ENCODE measurements at regions not wholly inside any gene's neighbourhood (a gene's known extent, or its start where the extent isn't known, plus 50 kb on each side); places are given as distances from the start of the nearest gene placed in this dataset.
"Not testable (repeated sequence)": the region's sequence is repeated elsewhere in the genome, so short reads cannot be mapped to it uniquely, and the experiment has no call there.

GRCh38 chr6:84565718-84566117, 198.7 kb downstream of the TBX18 start:
- TF ChIP-seq ZBTB33 (IDR thresholded peaks at IDR 0.05; ENCODE audit: borderline replicate concordance, low read depth); EZH2phosphoT487 (IDR thresholded peaks at IDR 0.05; ENCODE audit: borderline replicate concordance, low read depth); CTCF (IDR thresholded peaks at IDR 0.05); RAD21 (IDR thresholded peaks at IDR 0.05; ENCODE audit: low read length); MXI1 (IDR thresholded peaks at IDR 0.05; ENCODE audit: low read depth, low read length); REST (IDR thresholded peaks at IDR 0.05; ENCODE audit: low read depth, low read length); RXRA (IDR thresholded peaks at IDR 0.05; ENCODE audit: borderline replicate concordance, low read depth): not testable (repeated sequence)
